HG02852 (cell line): ENCODE measurements at regions not wholly inside any gene's neighbourhood (a gene's known extent, or its start where the extent isn't known, plus 50 kb on each side); places are given as distances from the start of the nearest gene placed in this dataset.
A peak's percentile ranks its signal among the peaks of the same experiment; 100 is the strongest.

Experiments used
- ATAC-seq: cut with Tn5 transposase; IDR thresholded peaks from one replicate; pipeline ENCODE4 v1.9.1; 2021; ENCODE audit warnings: mild to moderate bottlenecking, moderate library complexity; ENCODE audit not compliant: unreplicated experiment

DNA sequence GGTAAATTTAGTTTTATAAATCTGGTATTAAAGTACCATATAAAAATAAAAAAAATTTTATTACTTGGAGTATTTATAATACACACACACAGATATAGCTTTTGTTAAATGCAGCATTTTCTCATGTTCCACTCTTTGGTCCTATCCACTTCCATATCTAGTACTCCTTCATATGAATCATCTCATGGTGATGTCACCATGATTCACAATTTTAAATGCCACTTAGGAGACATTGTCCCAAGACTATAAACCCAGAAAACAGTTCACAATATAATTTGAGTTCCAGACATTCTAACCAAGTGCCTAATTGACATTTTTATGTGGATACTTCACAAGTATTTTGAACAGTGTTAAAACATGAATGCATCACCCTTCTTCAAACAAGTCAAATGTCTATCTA lies 1398.3 kb downstream of the DSC3 start:
- no peak for ATAC-seq

DNA sequence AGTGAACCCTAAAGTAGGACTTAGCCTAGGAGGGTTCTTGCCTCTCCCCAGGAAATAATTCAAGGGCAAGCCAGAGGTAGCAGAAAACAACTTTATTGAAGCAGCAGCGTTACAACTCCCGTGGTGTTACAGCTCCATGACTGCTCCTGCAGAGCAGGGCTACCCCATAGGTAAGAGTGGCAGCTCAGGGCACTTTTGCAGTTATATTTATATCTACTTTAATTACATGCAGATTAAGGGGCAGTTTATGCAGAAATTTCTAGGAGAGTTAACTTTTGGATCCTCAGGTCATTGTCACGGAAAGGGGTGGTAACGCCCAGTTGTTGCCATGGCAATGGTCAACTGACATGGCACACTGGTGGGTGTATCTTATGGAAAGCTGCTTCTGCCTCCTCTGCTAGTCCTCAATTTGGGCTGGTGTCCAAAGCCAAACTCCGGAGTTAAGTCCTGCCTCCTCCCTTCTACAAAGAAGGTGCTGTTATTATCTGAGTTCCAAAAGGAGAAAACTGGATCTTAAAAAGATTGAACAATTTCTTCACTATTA lies 1413.0 kb downstream of the DSC3 start:
- no peak for ATAC-seq

GRCh38 chr18:29626094-29626493 lies 1416.4 kb downstream of the DSC3 start:
- ATAC-seq, result no peak

DNA sequence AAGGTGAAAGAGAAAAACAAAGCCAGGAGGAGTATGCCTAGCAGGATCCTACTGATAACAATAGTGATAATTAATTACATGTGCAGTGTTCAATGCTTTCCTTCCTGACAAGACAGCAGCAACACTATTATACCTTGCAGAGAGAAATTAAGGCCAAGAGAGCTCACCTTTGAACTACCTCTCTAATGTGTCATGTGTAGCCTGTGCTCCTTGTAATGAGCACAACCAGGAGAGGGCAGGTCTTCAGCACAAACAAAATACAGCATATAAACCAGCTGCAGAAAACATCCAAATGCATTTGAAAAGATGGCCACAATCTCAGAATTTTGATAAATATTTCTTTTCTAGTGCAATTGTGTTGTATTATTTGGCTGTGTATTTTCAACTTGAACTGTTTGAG lies 1425.7 kb downstream of the DSC3 start:
- ATAC-seq, result no peak

DNA sequence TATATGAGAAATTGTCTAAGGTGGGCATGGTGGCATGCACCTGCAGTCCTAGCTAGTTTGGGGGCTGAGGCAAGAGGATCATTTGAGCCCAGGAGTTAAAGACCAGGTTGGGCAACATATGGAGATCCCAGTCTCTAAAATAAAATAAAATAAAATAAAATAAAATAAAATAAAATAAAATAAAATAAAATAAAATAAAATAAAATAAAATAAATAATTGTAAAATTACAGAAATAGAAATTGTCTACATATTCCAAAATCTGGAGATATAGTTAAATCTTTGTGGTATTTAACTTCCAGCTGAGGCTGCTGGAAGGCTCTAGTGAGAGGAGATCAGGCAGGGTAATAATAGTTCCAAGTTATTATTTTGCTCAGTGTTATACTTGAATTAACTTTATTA lies 1432.1 kb upstream of the CDH2 start:
- no peak for ATAC-seq

- ATAC-seq, result no peak
Observed at GRCh38 chr18:29605365-29605764, 1428.4 kb upstream of the CDH2 start.

DNA sequence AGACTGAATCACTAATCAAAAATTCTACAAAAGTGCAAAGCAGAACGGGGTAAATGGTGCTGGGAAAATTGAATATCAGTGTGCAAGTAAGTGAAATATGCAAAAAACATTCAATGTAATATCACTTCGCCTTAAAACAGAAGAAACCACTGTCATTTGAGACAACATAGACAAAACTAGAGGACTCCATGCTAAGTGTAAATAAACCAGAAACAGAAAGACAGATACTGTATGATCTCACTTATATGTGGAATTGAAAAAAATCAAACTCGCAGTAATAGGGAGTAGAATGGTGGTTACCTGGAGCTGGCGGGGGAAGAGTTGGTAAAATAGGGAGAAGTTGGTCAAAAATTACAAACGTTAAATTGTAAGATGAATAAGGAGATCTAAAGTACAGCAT lies 1420.0 kb upstream of the CDH2 start:
- no peak for ATAC-seq

DNA sequence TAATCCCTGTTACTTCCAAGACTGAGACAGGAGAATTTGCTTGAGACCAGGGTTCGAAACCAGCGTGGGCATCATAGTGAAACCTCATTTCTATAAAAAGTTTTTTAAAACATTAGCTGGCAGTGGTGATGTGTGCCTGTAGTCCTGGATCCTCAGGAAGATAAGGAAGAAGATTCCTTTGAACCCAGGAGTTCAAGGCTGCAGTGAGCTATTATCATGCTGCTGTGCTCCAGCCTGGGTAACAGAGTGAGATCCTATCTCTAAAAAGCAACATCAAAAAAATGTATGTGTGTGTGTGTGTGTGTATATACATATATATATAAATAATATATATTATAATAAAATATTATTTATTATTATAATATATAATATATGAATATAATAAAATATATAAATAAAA lies 1417.6 kb upstream of the CDH2 start:
- ATAC-seq, result no peak

GRCh38 chr18:29588446-29589100 lies 1411.6 kb upstream of the CDH2 start:
- no peak for ATAC-seq

DNA sequence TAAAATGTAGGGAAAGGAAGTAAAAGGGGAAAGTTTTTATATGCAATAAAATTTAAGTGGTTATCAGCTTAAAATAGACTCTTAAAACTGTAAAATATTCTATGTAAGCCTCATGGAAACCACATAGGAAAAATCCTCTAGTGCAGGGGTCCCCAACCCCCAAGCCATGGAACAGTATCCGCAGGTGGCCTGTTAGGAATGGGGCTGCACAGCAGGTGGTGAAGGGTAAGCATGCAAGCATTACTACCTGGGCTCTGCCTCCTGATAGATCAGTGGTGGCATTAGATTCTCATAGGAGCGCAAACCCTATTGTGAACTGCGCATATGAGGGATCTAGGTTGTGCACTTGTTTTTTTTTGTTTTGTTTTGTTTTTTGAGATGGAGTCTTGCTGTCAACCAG lies 1409.3 kb upstream of the CDH2 start:
- no peak for ATAC-seq

- ATAC-seq, result peak; percentile 90
Observed at GRCh38 chr18:29560270-29560669, 1383.3 kb upstream of the CDH2 start.

DNA sequence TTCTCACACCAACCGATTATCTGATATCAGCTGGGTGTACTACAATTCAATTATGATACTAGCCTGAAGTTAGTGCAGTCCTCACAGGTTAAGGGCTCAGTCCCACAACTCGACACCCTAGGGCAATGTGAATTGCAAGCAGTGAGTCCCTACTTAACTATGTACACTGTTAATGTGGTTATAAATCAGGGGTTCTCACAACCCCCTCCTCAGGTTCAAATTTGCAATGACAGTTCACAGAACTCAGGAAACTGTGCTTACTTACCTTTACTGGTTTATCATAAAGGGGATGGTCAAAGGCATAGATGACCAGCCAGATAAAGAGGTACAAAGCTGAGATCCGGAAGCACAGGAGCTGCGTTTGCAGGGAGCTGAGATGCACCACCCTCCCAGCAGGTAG lies 1379.1 kb upstream of the CDH2 start:
- no peak for ATAC-seq

- ATAC-seq, result no peak
Observed at GRCh38 chr18:29549759-29550158, 1372.8 kb upstream of the CDH2 start.

- ATAC-seq, result no peak
Observed at GRCh38 chr18:29547626-29548025, 1370.7 kb upstream of the CDH2 start.

GRCh38 chr18:29540548-29540947 lies 1363.6 kb upstream of the CDH2 start:
- no peak for ATAC-seq

- no peak for ATAC-seq
Observed at GRCh38 chr18:29531746-29532145, 1354.8 kb upstream of the CDH2 start.

DNA sequence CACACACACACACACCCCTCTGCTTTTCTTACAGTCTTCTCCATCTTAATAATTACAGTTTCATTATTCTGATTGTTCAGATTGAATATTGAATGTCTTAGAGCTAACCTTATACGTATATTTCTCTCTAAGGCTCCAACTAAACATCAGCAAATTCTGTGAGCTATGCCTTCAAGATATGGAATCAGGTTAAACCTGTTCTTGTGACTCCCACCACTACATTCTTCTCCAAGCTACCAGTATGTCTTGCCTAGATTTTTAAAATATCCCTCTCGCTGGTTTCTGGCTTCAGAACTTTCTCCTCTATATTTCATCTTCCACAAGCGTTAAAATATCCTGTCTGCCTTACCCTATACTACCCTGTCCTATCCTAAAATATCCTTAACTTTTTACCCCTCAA lies 1346.4 kb upstream of the CDH2 start:
- ATAC-seq, result no peak

GRCh38 chr18:29512761-29513160 lies 1335.8 kb upstream of the CDH2 start:
- no peak for ATAC-seq

GRCh38 chr18:29512203-29512602 lies 1335.3 kb upstream of the CDH2 start:
- peak; percentile 70 for ATAC-seq

- no peak for ATAC-seq
Observed at GRCh38 chr18:29501952-29502351, 1325.0 kb upstream of the CDH2 start.

DNA sequence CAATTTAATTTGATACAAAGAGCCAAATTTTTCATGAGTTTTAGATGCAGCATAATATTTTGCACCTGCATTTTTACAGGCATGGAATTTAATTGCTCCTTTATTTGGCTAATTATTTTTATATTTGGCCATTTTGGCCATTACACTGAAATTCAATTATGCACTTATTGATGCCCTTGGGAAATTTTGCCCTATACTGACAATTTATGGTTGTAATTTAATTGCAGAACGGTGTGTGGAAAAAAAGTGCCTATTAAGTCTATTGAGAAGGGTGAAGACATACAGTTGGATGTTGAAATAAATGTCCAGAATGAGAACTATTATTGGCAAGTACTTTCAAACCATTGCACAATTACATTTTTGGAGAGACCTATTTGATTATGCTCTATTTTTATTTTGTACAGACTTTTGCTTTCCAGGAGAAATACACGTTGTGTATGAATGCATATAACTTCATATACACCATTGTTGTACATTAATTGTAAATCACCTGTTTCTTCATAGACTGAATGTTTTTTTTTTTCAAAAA lies 1319.3 kb upstream of the CDH2 start:
- ATAC-seq, result no peak

GRCh38 chr18:29494371-29494770 lies 1317.4 kb upstream of the CDH2 start:
- ATAC-seq, result no peak

DNA sequence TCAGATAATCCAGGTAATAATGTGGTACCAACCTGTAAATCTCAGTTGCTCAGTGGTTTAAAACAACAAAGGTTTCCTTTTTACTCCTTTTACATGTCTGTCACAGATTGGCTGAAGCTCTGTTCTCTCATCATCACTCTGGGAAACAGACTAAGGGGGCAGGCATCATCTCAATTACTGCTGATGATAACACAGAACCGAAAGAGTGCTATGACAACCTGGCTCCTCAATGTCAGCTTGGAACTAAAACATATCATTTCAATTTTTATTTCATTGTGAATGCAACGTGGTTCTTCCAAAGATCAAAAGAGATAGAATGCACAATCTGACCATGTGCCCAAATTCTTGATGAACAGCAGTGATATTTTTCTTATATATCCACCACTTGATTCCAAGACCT lies 1315.0 kb upstream of the CDH2 start:
- ATAC-seq, result no peak
